ENCODE measurements at regions not wholly inside any gene's neighbourhood (a gene's known extent, or its start where the extent isn't known, plus 50 kb on each side); places are given as distances from the start of the nearest gene placed in this dataset.

DNA sequence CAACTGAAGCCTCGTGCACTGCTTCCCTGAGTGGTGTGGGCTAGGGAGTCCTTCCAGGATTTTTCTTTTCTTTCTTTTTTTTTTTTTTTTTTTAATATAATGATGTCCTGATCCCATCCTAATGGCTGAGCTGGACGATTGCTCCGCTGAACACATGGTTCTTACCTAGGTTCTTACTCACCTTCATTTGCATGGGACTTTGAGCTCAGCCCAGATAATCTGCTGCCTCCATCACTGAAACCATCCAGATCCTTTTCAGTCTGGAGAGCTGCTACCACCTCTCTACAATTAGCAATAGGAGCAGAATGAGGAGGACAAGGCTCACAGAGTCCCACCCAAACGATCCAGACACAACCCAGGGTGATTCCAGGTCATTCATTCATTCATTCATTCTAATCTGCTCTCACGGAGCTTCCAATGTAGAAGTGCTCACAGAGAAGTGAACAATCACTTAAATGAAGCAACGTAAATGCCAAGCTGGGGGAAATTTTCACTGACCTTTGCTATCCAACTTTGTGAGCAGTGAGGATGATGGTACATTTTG is 246.3 kb upstream of the RREB1 start:
- Histone ChIP-seq H3K9me3 (no peaks in the 10 kb centered on the region), H3K4me3 (no peak overlapping the region), H3K36me3 (replicated peaks in 1 of 2; ENCODE audit: insufficient read depth in 1 of 2, low read depth in 2 of 2) (no peaks in the 10 kb centered on the region), H3K4me1 (peaks cover 16% of the 10 kb centered on the region), H3K27me3 (no peaks in the 10 kb centered on the region), H3K27ac (no peak overlapping the region)
- intact Hi-C loops (cut with DNase I), result no loop called here
- ATAC-seq (no peak), DNase-seq (no peak)
- no peak for TF ChIP-seq POLR2A (IDR thresholded peaks at IDR 0.05)
- TF ChIP-seq, protein P1, sequence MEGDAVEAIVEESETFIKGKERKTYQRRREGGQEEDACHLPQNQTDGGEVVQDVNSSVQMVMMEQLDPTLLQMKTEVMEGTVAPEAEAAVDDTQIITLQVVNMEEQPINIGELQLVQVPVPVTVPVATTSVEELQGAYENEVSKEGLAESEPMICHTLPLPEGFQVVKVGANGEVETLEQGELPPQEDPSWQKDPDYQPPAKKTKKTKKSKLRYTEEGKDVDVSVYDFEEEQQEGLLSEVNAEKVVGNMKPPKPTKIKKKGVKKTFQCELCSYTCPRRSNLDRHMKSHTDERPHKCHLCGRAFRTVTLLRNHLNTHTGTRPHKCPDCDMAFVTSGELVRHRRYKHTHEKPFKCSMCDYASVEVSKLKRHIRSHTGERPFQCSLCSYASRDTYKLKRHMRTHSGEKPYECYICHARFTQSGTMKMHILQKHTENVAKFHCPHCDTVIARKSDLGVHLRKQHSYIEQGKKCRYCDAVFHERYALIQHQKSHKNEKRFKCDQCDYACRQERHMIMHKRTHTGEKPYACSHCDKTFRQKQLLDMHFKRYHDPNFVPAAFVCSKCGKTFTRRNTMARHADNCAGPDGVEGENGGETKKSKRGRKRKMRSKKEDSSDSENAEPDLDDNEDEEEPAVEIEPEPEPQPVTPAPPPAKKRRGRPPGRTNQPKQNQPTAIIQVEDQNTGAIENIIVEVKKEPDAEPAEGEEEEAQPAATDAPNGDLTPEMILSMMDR (IDR thresholded peaks at IDR 0.05), result no peak
- 72 to 73% methylated on average over 6 of the region's 6 CpGs for WGBS, 2 donors

DNA sequence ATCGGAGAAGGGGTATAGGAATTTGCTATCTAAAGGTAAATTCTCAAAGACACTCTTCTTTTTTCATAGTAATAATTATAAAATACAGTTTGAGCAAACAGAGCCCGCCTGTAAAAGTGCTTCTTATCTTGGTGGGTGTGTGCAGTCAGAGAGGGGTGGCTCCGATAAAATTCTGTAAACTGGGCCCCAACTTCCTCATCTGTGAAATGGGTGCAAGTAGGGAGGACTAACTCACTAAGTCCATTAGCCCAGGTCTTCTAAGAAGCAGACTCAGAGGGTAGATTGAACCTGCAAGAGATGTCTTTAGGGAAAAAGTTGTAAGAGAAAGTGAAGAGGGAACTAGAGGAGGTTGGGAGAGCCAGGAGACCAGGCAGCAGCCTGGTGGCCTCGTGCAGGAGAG is 245.8 kb upstream of the RREB1 start:
- TF ChIP-seq, protein P1 (IDR thresholded peaks at IDR 0.05), result no peak
- TF ChIP-seq POLR2A (IDR thresholded peaks at IDR 0.05), result no peak
- ATAC-seq, result no peak
- Histone ChIP-seq H3K27ac (no peak overlapping the region), H3K4me1 (peaks cover 13% of the 10 kb centered on the region), H3K9me3 (no peaks in the 10 kb centered on the region), H3K36me3 (replicated peaks in 1 of 2; ENCODE audit: insufficient read depth in 1 of 2, low read depth in 2 of 2) (no peaks in the 10 kb centered on the region), H3K4me3 (no peak overlapping the region), H3K27me3 (no peaks in the 10 kb centered on the region)
- DNase-seq, result no peak
- WGBS, 2 donors, result 86 to 90% methylated on average over 4 of the region's 4 CpGs
- intact Hi-C loops (cut with DNase I), result no loop called here

DNA sequence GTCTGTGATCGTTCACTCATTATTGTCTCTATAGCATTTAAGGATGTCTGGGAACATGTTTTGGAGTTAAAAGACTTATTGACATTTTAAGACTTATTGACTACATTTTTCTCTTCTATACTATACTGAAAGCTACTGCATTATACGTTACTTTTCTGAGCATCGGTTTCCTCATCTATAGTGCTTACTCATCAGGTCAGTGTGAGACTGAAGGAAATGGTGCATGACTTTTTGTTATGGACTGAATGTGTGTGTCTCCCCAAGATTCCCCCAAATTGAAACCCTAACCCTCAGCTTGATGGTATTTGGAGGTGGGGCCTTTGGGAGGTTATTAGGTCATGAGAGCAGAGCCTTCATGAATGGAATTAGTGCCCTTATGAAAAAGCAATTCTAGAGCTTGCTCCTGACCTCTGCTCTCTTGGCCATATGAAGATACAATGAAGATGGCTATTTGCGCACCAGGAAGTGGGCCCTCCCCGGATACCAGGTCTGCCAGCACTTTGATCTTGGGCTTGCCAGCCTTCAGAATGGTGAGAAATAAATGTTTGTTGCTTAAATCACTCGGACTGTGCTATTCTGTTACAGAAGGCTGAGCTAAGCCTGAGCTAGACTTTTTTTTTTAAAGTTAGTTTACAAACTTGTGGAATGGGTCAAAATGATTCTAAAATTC is 243.7 kb upstream of the RREB1 start:
- no peaks in the 10 kb centered on the region for H3K27me3 ChIP-seq
- 82 to 90% methylated on average over 6 of the region's 6 CpGs for WGBS, 2 donors
- intact Hi-C loops (cut with DNase I), result no loop called here
- H3K27ac ChIP-seq, result no peak overlapping the region
- DNase-seq (no peak), ATAC-seq (no peak)
- no peak overlapping the region for H3K4me3 ChIP-seq
- TF ChIP-seq POLR2A (IDR thresholded peaks at IDR 0.05), result no peak
- TF ChIP-seq, protein P1 (IDR thresholded peaks at IDR 0.05), result no peak
- peaks cover 7% of the 10 kb centered on the region for H3K4me1 ChIP-seq
- no peaks in the 10 kb centered on the region for H3K36me3 ChIP-seq (replicated peaks in 1 of 2; ENCODE audit: insufficient read depth in 1 of 2, low read depth in 2 of 2)
- H3K9me3 ChIP-seq, result no peaks in the 10 kb centered on the region

DNA sequence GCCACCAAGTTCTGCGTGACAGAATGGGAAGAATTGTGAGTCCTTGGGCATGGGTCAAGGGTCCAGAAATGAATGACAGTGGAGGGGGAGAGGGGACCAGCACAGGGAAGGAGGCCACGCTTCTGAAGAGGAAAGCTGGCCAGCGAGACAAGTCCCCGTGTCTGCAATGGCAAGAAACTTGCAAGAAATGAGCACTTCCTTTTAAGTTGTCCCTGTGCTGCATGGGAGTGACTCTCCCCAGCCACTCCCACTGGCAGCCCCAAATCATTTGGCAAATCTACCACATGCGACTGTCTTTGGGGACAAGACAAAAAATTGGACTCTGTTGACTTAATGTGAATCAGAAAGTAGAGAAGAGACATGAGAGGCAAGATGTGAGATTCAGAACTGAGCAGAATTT is 242.2 kb upstream of the RREB1 start:
- DNase-seq (no peak), ATAC-seq (no peak)

More for the DNA sequence above, 242.2 kb upstream of the RREB1 start:
- no peaks in the 10 kb centered on the region for H3K9me3 ChIP-seq
- no peaks in the 10 kb centered on the region for H3K27me3 ChIP-seq
- TF ChIP-seq, protein P1 (IDR thresholded peaks at IDR 0.05), result no peak
- TF ChIP-seq POLR2A (IDR thresholded peaks at IDR 0.05), result no peak
- H3K36me3 ChIP-seq (replicated peaks in 1 of 2; ENCODE audit: insufficient read depth in 1 of 2, low read depth in 2 of 2), result no peaks in the 10 kb centered on the region
- 70 to 94% methylated on average over 5 of the region's 5 CpGs for WGBS, 2 donors
- intact Hi-C loops (cut with DNase I), result no loop called here
- H3K27ac ChIP-seq, result no peak overlapping the region
- H3K4me1 ChIP-seq, result peaks cover 5% of the 10 kb centered on the region
- H3K4me3 ChIP-seq, result no peak overlapping the region

Measured in body of pancreas (tissue), 4 donors.